BE2C (cell line): ENCODE measurements at regions not wholly inside any gene's neighbourhood (a gene's known extent, or its start where the extent isn't known, plus 50 kb on each side); places are given as distances from the start of the nearest gene placed in this dataset.

Source experiments
- DNase-seq: peaks from one replicate; pipeline ENCODE4 v3.0.0-alpha.2; 2020
- H3K27me3 ChIP-seq: fragments of 250-450 bp; sonication (Bioruptor Pico); 2 replicates; pipeline ENCODE4 v1.5.1; 2020; ENCODE audit warnings: mild to moderate bottlenecking
- H3K36me3 ChIP-seq: fragments of 250-450 bp; sonication (Bioruptor Pico); 2 replicates; pipeline ENCODE4 v1.5.1; 2020; ENCODE audit warnings: mild to moderate bottlenecking
- H3K4me1 ChIP-seq: fragments of 250-450 bp; sonication (Bioruptor Pico); 2 replicates; pipeline ENCODE4 v1.5.1; 2020
- H3K4me3 ChIP-seq: 2 replicates; pipeline ENCODE4 v1.5.1; 2011; ENCODE audit warnings: low read depth, low read length
- H3K9me3 ChIP-seq: fragments of 250-450 bp; sonication (Bioruptor Pico); 2 replicates; pipeline ENCODE4 v1.5.1; 2020
- TF ChIP-seq, protein P1 (sequence below): IDR thresholded peaks from 2 replicates; pipeline ENCODE4 v1.5.1; 2012; ENCODE audit warnings: mild to moderate bottlenecking, low read depth, low read length

DNA sequence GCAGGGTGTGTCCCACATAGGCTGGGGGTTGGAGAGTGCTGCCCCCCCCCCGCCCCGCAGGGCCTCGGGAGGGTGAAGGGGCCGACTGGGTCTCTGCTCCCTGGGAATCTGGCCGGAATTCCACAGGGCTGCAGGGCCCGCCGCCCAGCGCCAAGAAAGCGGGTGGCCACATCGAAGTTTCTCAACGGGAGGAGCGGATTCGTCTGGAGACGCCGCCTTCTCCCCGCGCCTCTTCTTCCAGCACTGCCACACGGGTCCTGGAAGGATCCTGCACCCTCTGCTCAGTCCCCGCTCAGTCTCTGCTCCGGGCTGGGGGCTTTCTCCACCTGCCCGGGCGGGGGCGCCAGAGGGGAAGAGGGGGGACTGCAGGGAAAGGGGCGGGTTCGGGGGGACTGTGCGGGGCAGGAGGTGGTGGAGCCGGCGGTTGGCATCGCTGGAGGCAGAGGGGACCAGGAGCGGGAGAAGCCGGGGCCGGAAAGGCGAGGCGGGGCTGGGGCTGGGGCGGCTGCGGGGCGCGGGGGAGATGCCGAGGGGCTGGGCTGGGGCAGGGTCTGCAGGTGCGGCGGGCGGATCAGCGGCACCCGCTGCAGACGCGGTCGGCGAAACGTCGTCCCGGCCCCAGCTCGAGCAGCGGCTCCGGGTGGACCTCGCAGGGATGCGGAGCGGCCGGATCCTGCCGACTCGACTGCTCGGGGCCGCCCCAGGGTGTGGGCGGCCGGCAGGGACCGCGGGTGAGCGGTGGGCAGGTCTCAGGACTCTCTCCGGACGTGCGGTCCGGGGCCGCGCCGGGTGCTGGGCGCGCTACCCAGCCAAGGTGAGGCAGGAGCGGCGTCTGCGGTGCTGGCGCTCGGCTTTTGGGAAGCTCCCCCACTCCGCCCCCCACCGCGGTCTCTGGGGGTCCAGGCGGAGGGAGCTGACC lies 811.4 kb upstream of the TMEM132C start:
- H3K36me3 ChIP-seq: no peaks in the 10 kb centered on the region
- H3K4me1 ChIP-seq: no peaks in the 10 kb centered on the region
- H3K9me3 ChIP-seq: no peaks in the 10 kb centered on the region
- DNase-seq: no peak
- no peaks in the 10 kb centered on the region for H3K27me3 ChIP-seq
- H3K4me3 ChIP-seq: no peak overlapping the region
- TF ChIP-seq, protein P1, sequence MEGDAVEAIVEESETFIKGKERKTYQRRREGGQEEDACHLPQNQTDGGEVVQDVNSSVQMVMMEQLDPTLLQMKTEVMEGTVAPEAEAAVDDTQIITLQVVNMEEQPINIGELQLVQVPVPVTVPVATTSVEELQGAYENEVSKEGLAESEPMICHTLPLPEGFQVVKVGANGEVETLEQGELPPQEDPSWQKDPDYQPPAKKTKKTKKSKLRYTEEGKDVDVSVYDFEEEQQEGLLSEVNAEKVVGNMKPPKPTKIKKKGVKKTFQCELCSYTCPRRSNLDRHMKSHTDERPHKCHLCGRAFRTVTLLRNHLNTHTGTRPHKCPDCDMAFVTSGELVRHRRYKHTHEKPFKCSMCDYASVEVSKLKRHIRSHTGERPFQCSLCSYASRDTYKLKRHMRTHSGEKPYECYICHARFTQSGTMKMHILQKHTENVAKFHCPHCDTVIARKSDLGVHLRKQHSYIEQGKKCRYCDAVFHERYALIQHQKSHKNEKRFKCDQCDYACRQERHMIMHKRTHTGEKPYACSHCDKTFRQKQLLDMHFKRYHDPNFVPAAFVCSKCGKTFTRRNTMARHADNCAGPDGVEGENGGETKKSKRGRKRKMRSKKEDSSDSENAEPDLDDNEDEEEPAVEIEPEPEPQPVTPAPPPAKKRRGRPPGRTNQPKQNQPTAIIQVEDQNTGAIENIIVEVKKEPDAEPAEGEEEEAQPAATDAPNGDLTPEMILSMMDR: no peak

DNA sequence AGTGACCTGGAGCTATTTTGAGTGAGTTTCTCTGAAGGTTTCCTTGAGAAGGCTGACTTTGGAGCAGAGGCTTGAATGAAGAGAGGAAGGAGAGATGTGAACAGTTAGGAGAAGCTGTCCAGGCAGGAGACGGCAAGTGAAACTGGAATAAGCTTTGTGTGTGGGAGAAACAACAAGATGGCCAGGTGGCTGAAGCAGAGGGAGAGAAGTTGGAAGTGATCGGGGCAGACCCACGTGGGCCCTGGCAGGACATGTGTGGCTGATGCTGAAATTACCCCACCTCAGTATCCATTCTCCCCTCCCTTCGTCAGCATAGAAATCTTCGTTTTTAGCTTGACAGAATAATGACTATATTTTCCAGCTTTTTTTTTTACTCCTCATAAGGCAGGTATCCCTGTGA lies 809.2 kb upstream of the TMEM132C start:
- TF ChIP-seq, protein P1: no peak
- no peak for DNase-seq
- Histone ChIP-seq H3K4me1 (no peaks in the 10 kb centered on the region), H3K9me3 (no peaks in the 10 kb centered on the region), H3K4me3 (no peak overlapping the region), H3K36me3 (no peaks in the 10 kb centered on the region), H3K27me3 (no peaks in the 10 kb centered on the region)

DNA sequence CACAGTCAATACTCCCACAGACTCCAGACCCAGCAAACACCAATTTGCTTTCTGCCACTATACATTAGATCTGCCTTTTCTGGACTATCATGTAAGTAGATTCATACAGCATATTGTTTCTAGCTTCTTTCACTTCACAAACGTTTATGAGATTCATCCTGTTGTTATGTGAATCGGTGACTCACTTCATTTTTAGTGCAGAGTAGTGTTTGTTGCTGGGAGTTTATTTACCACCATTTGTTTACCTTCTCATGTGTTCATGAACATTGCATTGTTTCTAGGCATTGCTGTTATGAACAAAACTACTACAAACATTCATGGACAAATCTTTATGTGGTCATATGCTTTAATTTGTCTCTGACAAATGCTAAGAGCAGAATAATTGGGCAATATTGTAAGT lies 807.8 kb upstream of the TMEM132C start:
- no peak for DNase-seq
- Histone ChIP-seq H3K9me3 (no peaks in the 10 kb centered on the region), H3K4me3 (no peak overlapping the region), H3K27me3 (no peaks in the 10 kb centered on the region), H3K36me3 (no peaks in the 10 kb centered on the region), H3K4me1 (no peaks in the 10 kb centered on the region)
- TF ChIP-seq, protein P1: no peak

DNA sequence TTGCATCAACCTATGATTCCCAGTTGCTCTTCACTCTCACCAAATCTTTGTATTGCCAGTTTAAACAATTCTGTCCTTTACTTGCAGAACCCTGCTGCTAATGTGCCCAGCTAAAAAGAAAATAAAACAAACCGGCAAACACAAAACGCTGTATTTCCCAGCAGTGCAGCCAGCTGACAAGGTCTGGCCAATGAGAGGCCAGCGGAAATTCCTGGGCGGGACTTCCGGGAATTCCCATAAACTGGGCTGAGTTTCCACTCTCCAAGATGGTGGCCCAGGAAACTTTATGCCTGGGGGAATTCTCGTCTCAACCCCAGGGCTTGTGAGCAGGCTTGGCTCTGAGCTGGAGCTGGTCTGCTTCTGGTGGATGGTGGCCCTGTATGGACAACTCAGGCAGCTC lies 807.3 kb upstream of the TMEM132C start:
- H3K4me3 ChIP-seq: no peak overlapping the region
- no peaks in the 10 kb centered on the region for H3K27me3 ChIP-seq
- no peaks in the 10 kb centered on the region for H3K4me1 ChIP-seq
- H3K9me3 ChIP-seq: no peaks in the 10 kb centered on the region
- H3K36me3 ChIP-seq: no peaks in the 10 kb centered on the region
- TF ChIP-seq, protein P1: no peak
- no peak for DNase-seq

DNA sequence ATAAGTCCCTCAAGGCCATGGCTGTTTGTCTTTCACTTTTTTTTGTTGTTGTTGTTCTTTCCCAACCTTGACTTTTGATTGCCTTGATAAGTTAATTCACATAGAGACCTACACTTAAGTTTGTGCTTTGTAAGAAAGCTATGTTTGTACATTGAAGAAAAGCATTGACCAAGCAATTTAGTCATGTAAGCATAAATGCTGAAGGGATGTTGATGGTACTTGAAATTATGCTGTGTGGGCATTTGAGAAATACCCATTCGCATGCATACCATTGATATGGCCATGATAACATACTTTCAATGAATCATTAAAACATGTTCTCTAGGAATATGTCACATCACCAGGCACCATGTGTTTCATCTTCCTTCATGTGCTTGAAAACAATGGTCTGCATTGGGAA lies 803.7 kb upstream of the TMEM132C start:
- H3K4me1 ChIP-seq: no peaks in the 10 kb centered on the region
- TF ChIP-seq, protein P1: no peak
- H3K27me3 ChIP-seq: no peaks in the 10 kb centered on the region
- no peaks in the 10 kb centered on the region for H3K36me3 ChIP-seq
- H3K4me3 ChIP-seq: no peak overlapping the region
- DNase-seq: no peak
- H3K9me3 ChIP-seq: no peaks in the 10 kb centered on the region

DNA sequence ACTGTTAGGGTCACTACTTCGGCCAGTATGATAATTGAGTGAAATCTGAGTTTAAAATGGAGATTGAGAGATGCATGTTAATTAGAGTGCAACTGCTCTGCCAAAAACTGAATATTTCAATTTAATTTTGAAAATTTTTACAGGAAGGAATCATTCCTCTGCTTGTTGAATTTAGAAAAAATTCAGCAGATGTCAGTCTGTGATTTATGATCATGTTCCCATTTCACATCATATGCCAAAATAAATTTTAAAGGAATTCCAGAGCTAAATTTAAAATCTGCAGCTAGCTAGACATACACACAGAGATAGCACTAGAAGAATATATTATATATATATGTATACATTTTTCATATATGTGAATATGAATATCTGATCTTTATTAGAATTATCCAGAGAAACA lies 797.6 kb upstream of the TMEM132C start:
- DNase-seq: no peak
- Histone ChIP-seq H3K27me3 (no peaks in the 10 kb centered on the region), H3K36me3 (no peaks in the 10 kb centered on the region), H3K4me3 (no peak overlapping the region), H3K9me3 (no peaks in the 10 kb centered on the region), H3K4me1 (no peaks in the 10 kb centered on the region)
- TF ChIP-seq, protein P1: no peak
